ENCODE measurements at regions not wholly inside any gene's neighbourhood (a gene's known extent, or its start where the extent isn't known, plus 50 kb on each side); places are given as distances from the start of the nearest gene placed in this dataset.

DNA sequence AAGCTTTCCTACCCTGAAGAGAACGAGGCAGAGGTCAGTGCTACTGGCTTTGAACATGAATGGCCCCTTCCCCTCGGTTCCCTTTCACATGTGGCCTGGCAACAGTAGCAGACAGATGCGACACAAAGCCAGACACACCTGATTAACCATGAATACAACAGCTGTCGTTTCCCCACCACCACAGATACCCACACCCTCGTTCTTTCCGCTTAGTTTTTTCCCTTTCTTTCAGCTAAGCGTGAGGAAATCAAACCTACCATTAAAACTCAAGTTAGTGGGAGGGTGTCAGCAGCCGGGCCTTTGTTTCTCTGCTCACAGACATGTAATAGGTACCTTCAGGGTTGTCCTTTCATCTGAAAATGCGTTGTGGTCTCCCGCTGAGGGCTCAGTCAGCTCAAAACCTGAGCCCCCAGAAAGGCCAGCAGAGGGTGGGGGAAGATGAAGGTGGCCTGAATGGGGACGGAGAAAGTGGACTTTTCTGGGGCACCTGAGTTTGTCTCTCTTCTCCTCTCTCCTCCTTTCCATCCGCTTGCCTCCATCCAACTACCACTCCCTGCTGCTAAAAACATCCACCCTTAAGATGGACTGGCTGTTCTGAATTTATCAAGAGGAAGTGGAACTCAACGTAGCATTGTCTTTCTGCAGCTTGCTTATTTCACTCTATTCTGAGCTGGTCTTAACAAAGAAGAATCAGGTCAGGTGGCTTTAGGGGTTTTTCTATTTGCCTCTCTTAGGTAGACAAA is 516.6 kb upstream of the JARID2 start:
- TF ChIP-seq GATA2 (IDR thresholded peaks at IDR 0.05; ENCODE audit: low read depth, low read length) (no peak), GATA3 (IDR thresholded peaks at IDR 0.05; ENCODE audit: low read depth, low read length) (no peak)

GRCh38 chr6:14730654-14731053 is 515.2 kb upstream of the JARID2 start:
- TF ChIP-seq GATA3 (IDR thresholded peaks at IDR 0.05; ENCODE audit: low read depth, low read length) (no peak), GATA2 (IDR thresholded peaks at IDR 0.05; ENCODE audit: low read depth, low read length) (no peak)

DNA sequence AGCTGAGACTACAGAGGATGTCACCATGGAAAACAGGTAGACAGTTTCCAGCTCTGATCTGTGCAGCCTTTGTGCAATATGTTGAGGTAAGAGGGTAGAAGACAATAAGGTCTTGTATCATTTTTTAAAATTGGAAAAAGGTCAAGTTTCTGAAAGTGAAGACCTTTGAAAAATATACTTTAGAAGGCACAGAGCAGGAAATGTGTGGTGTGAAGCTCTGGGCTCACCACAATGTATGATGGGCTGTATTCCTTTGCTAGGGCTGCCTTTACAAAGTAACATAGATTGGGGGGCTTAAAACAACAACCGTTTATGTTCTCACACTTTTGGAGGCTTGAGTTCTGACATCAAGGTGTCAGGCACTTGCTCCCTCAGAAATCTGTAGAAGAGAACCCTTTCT is 514.3 kb upstream of the JARID2 start:
- TF ChIP-seq GATA2 (IDR thresholded peaks at IDR 0.05; ENCODE audit: low read depth, low read length) (no peak), GATA3 (IDR thresholded peaks at IDR 0.05; ENCODE audit: low read depth, low read length) (no peak)

- TF ChIP-seq GATA2 (IDR thresholded peaks at IDR 0.05; ENCODE audit: low read depth, low read length) (no peak), GATA3 (IDR thresholded peaks at IDR 0.05; ENCODE audit: low read depth, low read length) (no peak)
These were observed 513.5 kb upstream of the JARID2 start for GRCh38 chr6:14732226-14732843.

DNA sequence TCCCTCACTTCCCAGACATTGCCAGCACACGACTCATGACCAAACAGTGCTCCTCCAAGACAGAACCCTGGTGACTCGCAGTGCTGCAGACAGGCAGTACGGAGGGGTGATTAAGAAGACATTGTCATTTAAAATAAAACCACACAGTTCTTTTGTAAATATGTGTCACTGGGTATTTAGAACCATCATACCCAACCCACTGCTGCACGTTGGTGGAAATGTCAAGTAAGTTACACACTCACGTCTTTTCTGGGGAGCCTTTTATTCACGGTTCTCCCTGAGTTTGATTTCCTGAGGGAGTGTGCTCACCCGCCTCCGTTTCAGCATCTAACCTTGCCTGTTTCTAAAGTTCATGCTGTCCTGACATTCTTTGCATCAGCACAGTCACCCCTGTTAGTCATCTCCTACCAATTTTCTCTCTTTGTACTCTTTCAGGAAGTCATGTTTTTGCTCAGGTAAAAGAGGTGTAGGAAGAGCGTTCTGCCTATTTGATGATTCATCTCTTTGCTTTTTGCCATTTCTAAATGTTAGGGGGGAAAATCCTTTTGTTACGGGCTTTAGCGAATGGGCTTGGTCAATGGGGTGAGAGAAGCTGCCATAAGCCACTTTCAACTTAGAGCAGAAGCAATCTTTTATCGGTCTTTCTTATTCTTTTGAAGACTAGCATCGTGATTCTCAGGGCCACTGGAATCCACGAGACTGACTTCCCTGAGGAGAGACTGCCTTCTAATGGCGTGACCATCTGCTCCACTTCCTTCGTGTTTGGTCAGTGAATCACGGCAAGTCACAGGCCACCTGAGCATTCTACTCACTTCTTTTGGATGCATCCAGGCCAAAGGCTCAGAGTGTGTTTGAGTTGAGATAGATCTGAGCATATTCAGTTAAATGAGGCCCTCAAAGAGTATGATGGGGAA is 512.8 kb upstream of the JARID2 start:
- TF ChIP-seq GATA2 (IDR thresholded peaks at IDR 0.05; ENCODE audit: low read depth, low read length) (no peak), GATA3 (IDR thresholded peaks at IDR 0.05; ENCODE audit: low read depth, low read length) (no peak)

GRCh38 chr6:14734052-14734415 is 511.8 kb upstream of the JARID2 start:
- TF ChIP-seq GATA2 (IDR thresholded peaks at IDR 0.05; ENCODE audit: low read depth, low read length), result no peak
- TF ChIP-seq GATA3 (IDR thresholded peaks at IDR 0.05; ENCODE audit: low read depth, low read length), result no peak

DNA sequence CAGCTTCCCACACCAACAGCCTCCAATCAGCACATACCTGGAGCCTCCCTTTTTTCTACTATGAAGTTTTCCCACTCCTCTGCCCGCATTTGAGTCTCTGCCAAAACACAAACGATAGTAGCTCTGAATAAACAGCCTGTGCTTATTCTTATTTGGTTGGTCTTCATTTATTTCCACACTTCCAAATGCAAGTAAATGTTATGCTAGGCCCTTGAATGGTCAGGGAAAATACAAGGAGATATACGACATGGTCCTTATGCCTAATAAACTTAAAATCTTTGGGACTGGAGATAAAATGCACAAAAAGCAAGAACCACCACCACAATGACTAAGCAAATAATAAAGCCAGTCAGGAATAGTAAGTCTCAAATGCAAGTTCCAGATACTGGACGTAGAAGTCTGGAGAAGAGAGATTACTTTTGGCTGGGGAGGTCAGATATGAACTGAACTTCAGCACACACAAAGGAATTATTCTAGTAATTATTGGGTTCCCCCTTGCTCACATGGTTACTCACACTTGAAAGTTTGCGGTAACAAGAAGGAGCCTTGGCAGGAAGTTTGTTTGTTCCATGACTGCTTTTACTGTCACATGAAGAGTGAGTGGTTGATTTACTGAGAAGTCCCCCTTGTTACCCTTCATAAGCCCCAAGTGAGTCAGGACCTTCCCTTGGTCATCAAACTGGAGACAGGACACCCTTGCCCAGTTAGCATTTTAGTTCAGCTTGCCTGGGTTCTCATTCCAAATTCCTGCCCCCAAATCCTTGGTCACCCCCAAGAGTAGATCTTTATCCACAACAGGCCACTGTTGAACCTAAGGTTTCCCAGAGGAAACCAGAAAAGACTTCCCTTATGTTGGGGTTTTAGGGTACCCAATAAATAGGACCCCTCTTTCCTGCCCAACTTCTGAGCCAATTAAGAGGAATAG is 511.2 kb upstream of the JARID2 start:
- no peak for TF ChIP-seq GATA3 (IDR thresholded peaks at IDR 0.05; ENCODE audit: low read depth, low read length)
- TF ChIP-seq GATA2 (IDR thresholded peaks at IDR 0.05; ENCODE audit: low read depth, low read length), result no peak

DNA sequence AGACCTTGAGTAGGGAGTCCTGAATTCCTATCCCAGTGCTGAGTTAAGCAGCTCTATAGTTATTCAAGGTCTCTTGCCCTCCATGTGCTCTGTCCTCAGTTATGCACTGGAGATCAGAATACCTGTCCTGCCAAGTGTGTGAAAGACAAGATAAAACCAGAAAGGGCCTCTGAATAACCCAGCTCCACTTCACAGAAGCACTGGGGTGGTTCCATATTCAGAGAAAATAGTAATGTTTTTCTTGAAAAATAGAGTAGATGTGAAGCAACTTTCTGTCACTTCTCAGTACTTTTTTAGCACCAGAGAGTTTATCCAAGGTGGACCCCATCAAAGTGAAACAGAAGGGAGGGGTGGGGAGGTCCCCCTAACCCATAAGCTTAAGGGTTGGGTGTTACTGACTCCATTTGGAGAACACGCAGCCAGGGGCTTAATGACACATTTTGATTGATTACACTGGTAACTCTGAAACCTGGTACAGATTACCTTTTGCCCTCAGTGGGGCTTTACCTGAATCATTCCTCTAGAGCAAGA is 509.8 kb upstream of the JARID2 start:
- no peak for TF ChIP-seq GATA3 (IDR thresholded peaks at IDR 0.05; ENCODE audit: low read depth, low read length)
- TF ChIP-seq GATA2 (IDR thresholded peaks at IDR 0.05; ENCODE audit: low read depth, low read length), result no peak

DNA sequence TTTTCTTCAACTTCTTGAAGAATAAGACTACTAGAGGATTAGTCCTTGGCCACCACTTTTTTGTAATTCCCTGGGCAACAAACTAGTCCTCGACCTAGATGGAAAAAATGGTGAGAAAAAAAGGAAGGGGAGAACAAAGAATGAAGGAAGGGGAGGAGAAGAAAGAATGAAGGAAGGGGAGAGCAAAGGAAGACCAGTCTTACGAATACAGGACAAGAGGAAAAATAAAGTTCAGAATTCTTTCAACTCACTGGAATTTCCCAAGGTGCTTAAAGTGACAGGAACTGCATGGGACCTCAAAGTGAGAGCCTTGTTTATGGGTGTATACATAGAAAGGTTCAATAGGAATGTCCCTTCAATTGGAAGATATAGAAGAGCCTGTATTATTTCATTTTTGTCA is 509.3 kb upstream of the JARID2 start:
- TF ChIP-seq GATA2 (IDR thresholded peaks at IDR 0.05; ENCODE audit: low read depth, low read length) (no peak), GATA3 (IDR thresholded peaks at IDR 0.05; ENCODE audit: low read depth, low read length) (no peak)

DNA sequence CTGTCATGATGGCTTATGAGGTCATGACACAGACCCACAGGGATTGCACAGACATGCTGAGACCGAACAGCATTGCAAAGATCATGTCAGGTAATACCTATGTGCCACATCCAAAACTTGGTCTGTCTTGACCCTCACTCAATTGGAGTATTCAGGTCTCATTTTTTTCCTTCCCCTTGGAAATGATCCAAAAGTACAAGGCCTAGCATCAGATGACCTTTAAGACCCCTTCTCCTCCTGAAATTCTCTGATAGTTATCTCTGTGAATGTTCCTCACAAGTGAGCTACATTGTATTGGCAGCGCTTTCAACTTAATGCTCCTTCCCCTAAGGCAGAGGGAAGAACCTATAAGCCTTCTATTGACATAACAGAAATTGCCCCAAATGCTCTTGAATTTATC is 507.4 kb upstream of the JARID2 start:
- TF ChIP-seq GATA3 (IDR thresholded peaks at IDR 0.05; ENCODE audit: low read depth, low read length), result no peak
- no peak for TF ChIP-seq GATA2 (IDR thresholded peaks at IDR 0.05; ENCODE audit: low read depth, low read length)

- TF ChIP-seq GATA3 (IDR thresholded peaks at IDR 0.05; ENCODE audit: low read depth, low read length) (no peak), GATA2 (IDR thresholded peaks at IDR 0.05; ENCODE audit: low read depth, low read length) (peak; percentile 24; the same call in 1 of the 2 replicates)
These were observed 506.9 kb upstream of the JARID2 start for GRCh38 chr6:14738933-14739332.

DNA sequence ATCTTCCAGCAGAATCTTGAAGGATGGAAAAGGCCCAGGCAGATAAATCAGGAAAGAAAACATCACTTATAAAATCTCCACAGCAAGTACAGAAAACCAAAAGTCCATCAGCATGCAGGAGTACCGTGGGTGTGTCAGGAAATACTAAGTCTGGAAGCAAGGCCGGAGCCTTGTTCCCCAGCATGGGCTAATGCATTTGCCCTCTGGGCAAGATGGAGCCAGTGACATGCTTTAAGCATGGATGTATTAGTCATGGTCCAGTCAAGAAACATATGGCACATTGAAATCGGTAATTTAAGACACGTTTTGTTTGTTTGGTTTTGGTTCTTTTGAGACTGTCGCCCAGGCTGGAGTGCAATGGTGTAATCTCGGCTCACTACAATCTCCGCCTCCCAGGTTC is 506.0 kb upstream of the JARID2 start:
- TF ChIP-seq GATA2 (IDR thresholded peaks at IDR 0.05; ENCODE audit: low read depth, low read length) (no peak), GATA3 (IDR thresholded peaks at IDR 0.05; ENCODE audit: low read depth, low read length) (no peak)

DNA sequence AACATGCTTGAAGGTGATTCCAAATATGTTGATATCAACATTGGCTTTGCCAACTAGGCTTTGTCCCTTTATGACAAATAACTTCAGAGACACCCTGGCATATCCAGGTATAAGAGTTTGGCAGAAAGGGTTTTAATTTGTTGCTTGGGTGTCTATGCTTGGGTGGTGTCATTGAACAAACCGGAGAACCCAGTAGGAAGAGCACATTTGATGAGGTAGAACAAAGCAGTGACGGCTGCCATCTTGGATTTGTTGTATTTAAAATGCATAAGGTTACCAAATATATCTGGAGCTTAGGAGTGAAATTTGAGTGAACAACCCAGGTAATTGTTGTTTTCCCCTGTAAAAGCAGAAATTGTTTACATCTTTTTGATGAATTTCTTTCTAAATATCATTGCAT is 503.7 kb upstream of the JARID2 start:
- no peak for TF ChIP-seq GATA3 (IDR thresholded peaks at IDR 0.05; ENCODE audit: low read depth, low read length)
- TF ChIP-seq GATA2 (IDR thresholded peaks at IDR 0.05; ENCODE audit: low read depth, low read length), result no peak
